A673 (cell line): ENCODE measurements at regions not wholly inside any gene's neighbourhood (a gene's known extent, or its start where the extent isn't known, plus 50 kb on each side); places are given as distances from the start of the nearest gene placed in this dataset.

Experiments used
- BruUV-seq: library from RNA; stranded (reverse); fragments of 400-500 nt; replicated peaks from 2 replicates; lab custom pipeline; 2021; lab: Mats Ljungman, UMichigan
- CTCF ChIA-PET: fragments of 300-600 bp; sonication (Branson Sonifier 250); formaldehyde crosslinking; loops from one replicate; lab custom pipeline; 2022; ENCODE audit warnings: antibody characterized with exemption; lab: Charles Lee
- POLR2A ChIA-PET: fragments of 300-600 bp; sonication (Branson Sonifier 250); formaldehyde crosslinking; loops from one replicate; lab custom pipeline; 2022; ENCODE audit warnings: antibody characterized with exemption; ENCODE audit not compliant: low non-redundant PET; lab: Charles Lee
- DNase-seq: peaks from one replicate; pipeline ENCODE4 v3.0.0-alpha.2; 2015; ENCODE audit warnings: low spot score
- H3K27ac ChIP-seq: fragments of 200-600 bp; sonication (generic); 2 replicates; pipeline ENCODE4 v1.5.1; 2016; ENCODE audit warnings: mixed run types, low read depth, mild to moderate bottlenecking, mixed read lengths, antibody characterized with exemption, low read length; ENCODE audit not compliant: poor library complexity, severe bottlenecking
- H3K27me3 ChIP-seq: fragments of 200-600 bp; sonication (generic); replicated peaks from 2 replicates; pipeline ENCODE4 v1.6.1; 2017; ENCODE audit warnings: mixed run types, low read depth, mild to moderate bottlenecking, mixed read lengths, antibody characterized with exemption, low read length; ENCODE audit not compliant: insufficient read depth, poor library complexity
- H3K36me3 ChIP-seq: fragments of 200-600 bp; sonication (generic); 2 replicates; pipeline ENCODE4 v1.6.1; 2016; ENCODE audit warnings: mixed run types, mild to moderate bottlenecking, mixed read lengths, antibody characterized with exemption, low read length; ENCODE audit not compliant: insufficient read depth, poor library complexity, severe bottlenecking
- H3K4me1 ChIP-seq: fragments of 200-600 bp; sonication (generic); 2 replicates; pipeline ENCODE4 v1.6.1; 2017; ENCODE audit warnings: mixed run types, mild to moderate bottlenecking, mixed read lengths, antibody characterized with exemption, low read length; ENCODE audit not compliant: insufficient read depth, poor library complexity, severe bottlenecking
- H3K4me3 ChIP-seq: fragments of 200-600 bp; sonication (generic); 2 replicates; pipeline ENCODE4 v1.5.1; 2016; ENCODE audit warnings: low read depth, mixed run types, mild to moderate bottlenecking, mixed read lengths, low read length; ENCODE audit not compliant: poor library complexity, severe bottlenecking
- H3K9me3 ChIP-seq: fragments of 200-600 bp; sonication (generic); 2 replicates; pipeline ENCODE4 v1.6.1; 2016; ENCODE audit warnings: mixed run types, low read depth, mild to moderate bottlenecking, mixed read lengths, antibody characterized with exemption, low read length; ENCODE audit not compliant: poor library complexity, severe bottlenecking
- EZH2 ChIP-seq: fragments of 200-600 bp; sonication (generic); IDR thresholded peaks from 2 replicates; pipeline ENCODE4 v1.6.1; 2017; ENCODE audit warnings: borderline replicate concordance, low read depth, mild to moderate bottlenecking, mixed read lengths, antibody characterized with exemption, low read length; ENCODE audit not compliant: poor library complexity, severe bottlenecking
- intact Hi-C: fragments of 100-400 bp; cut with micrococcal nuclease; formaldehyde crosslinking; loops from one replicate; pipeline ENCODE4 v1.10.0; 2022; ENCODE audit not compliant: unreplicated experiment
- TF ChIP-seq, protein P1 (sequence below): fragments of 300-800, 200-600 bp; sonication (generic); conservative IDR thresholded peaks from 2 replicates; pipeline ENCODE4 v1.5.1; 2017; ENCODE audit warnings: low read depth, mild to moderate bottlenecking, antibody characterized with exemption, low read length, moderate library complexity, mixed read lengths

DNA sequence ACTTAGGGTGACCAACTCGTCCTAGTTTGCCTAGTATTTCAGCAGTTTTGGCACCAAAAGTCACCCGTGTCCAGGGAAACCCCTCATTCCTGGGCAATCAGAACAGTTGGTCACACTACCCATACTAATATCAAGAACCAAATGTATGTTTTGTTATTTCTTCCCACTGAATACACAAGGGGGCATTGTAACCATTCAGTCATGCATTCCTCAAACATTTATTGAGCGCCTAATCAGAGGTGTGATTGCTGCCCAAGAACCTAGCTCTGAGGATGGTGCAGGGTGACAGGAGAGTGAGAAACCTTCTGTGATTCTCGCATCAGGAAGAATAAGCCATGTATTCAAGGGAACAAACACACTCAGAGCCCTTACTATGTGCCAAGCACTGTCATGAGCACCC lies 69.8 kb upstream of the RAI2 start:
- no peaks in the 10 kb centered on the region for H3K4me1 ChIP-seq
- BruUV-seq, result no TSS peak
- no peak overlapping the region for H3K27ac ChIP-seq
- H3K27me3 ChIP-seq, result no peaks in the 10 kb centered on the region
- ChIA-PET POLR2A (no interaction called here), CTCF (no interaction called here)
- DNase-seq, result peak; percentile 7
- no peak overlapping the region for H3K4me3 ChIP-seq
- H3K36me3 ChIP-seq, result no peaks in the 10 kb centered on the region
- no peaks in the 10 kb centered on the region for H3K9me3 ChIP-seq
- intact Hi-C loops, result loop anchor here (2.0 kb wide), 1 partner anchor 280 kb away; no protein-coding TSS in a partner anchor
- TF ChIP-seq, protein P1, sequence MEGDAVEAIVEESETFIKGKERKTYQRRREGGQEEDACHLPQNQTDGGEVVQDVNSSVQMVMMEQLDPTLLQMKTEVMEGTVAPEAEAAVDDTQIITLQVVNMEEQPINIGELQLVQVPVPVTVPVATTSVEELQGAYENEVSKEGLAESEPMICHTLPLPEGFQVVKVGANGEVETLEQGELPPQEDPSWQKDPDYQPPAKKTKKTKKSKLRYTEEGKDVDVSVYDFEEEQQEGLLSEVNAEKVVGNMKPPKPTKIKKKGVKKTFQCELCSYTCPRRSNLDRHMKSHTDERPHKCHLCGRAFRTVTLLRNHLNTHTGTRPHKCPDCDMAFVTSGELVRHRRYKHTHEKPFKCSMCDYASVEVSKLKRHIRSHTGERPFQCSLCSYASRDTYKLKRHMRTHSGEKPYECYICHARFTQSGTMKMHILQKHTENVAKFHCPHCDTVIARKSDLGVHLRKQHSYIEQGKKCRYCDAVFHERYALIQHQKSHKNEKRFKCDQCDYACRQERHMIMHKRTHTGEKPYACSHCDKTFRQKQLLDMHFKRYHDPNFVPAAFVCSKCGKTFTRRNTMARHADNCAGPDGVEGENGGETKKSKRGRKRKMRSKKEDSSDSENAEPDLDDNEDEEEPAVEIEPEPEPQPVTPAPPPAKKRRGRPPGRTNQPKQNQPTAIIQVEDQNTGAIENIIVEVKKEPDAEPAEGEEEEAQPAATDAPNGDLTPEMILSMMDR, result peak; percentile 24; the same call in 1 of the 2 replicates
- no peak for TF ChIP-seq EZH2

DNA sequence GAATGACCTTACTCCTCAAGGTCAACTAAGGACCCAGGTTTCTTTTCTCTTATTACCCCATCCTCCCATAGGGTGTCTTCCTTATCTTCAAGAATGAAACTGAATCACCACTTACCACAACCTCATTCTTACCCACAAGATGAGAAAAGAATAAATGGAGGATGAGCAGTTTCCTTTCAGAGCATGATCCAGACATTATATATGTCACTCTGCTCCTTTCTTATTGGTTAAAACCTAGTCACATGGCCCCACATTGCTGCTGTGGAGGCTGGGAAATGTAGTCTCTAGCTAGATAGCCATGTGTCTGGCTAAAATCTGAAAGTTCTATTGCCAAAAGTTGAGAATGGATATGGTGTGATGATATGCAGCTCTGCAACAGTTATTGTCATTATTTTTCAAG lies 62.4 kb upstream of the RAI2 start:
- TF ChIP-seq, protein P1, result no peak
- TF ChIP-seq EZH2, result no peak
- no peaks in the 10 kb centered on the region for H3K9me3 ChIP-seq
- DNase-seq, result peak; percentile 18
- H3K27ac ChIP-seq, result no peak overlapping the region
- CTCF ChIA-PET, result no interaction called here
- BruUV-seq, result no TSS peak
- no peak overlapping the region for H3K4me3 ChIP-seq
- intact Hi-C loops, result no loop called here
- H3K4me1 ChIP-seq, result no peaks in the 10 kb centered on the region
- POLR2A ChIA-PET, result no interaction called here
- H3K36me3 ChIP-seq, result no peaks in the 10 kb centered on the region
- no peaks in the 10 kb centered on the region for H3K27me3 ChIP-seq

DNA sequence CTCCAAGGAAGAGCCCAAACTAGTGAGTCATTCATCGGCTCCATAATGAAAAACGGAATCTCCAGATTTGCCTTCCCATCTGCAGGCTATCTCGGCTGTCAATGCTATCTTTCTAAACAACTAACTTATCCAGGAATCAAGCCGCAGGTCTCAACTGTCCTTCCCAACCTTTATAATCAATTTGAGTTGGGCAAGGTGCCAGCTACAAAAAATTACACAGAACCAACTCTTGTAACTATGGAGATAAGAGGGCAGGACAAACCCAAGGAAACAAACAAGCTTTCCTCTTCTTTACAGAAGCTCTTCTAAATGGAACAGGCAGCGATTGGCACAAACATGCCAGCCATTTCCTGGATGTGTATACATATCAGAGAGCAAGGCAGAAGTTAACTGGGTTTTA lies 61.2 kb upstream of the RAI2 start:
- no peaks in the 10 kb centered on the region for H3K4me1 ChIP-seq
- no peak overlapping the region for H3K27ac ChIP-seq
- BruUV-seq, result no TSS peak
- no peak for DNase-seq
- POLR2A ChIA-PET, result no interaction called here
- no peaks in the 10 kb centered on the region for H3K27me3 ChIP-seq
- CTCF ChIA-PET, result no interaction called here
- no peak overlapping the region for H3K4me3 ChIP-seq
- no peaks in the 10 kb centered on the region for H3K36me3 ChIP-seq
- intact Hi-C loops, result no loop called here
- TF ChIP-seq EZH2, result no peak
- TF ChIP-seq, protein P1, result no peak
- no peaks in the 10 kb centered on the region for H3K9me3 ChIP-seq
